ENCODE measurements at regions not wholly inside any gene's neighbourhood (a gene's known extent, or its start where the extent isn't known, plus 50 kb on each side); places are given as distances from the start of the nearest gene placed in this dataset.

- DNase-seq: no peak
Measured at GRCh38 chr5:167665841-167666375, 625.5 kb upstream of the WWC1 start.

GRCh38 chr5:167671176-167671575, 620.3 kb upstream of the WWC1 start:
- DNase-seq: no peak

- DNase-seq: no peak
Measured at GRCh38 chr5:167673942-167674341, 617.5 kb upstream of the WWC1 start.

DNA sequence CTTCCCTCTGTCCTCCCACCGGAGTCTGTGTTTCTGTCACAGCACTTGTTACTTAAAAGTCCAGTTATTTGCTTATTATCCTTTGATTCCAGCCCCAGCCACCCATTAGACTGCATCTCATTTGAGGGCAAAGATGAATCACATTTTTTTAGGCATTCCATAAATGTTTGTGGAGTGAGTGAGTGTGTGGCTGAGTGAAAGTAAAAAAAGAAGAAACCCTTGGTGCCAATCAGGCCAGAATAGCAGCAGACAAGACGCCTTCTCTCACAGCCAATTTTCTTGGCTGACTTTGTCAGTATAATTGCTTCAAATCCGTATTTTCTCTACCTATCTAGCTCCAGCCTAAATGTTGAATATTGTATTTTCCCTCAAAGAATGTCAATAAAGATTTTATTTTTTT, 613.0 kb upstream of the WWC1 start:
- no peak for DNase-seq

- no peak for DNase-seq
Measured at GRCh38 chr5:167684251-167684650, 607.2 kb upstream of the WWC1 start.

DNA sequence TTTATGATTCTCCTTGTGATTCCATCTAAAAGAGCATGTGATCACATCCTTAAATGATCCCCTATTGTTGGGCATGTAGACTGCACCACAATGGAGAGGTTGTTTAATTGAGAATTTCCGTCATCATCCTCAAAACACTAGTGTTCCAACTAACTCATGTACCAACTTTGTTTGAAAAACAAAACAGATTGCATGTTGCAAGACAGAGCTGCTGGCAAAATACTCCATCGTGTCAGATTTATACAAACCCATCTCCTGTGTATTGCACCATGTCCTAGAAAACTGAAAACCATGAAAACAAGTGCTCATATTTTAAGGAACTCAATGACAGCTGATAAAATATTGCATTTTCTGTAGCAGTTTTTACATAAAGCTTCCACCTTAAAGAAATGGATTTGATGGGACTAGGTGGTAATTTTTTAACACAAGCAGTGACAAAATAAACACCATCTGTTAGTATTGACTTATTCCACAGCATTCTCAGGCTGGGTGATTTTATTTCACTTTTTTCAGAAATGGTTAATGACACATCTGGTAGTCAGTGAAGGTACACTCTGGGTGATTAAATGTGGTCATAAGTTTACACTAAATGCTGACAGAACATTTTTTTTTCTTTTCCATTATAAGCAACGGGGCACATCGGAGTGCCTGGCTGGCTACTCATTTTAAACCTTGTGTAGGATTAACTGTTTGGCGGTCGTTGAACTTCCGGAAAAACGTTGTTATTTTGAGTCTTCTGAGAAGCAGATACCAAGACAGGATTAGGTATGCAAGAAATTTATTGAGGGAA, 602.9 kb upstream of the WWC1 start:
- no peak for DNase-seq

- DNase-seq: no peak
Measured at GRCh38 chr5:167694325-167695147, 596.9 kb upstream of the WWC1 start.

DNA sequence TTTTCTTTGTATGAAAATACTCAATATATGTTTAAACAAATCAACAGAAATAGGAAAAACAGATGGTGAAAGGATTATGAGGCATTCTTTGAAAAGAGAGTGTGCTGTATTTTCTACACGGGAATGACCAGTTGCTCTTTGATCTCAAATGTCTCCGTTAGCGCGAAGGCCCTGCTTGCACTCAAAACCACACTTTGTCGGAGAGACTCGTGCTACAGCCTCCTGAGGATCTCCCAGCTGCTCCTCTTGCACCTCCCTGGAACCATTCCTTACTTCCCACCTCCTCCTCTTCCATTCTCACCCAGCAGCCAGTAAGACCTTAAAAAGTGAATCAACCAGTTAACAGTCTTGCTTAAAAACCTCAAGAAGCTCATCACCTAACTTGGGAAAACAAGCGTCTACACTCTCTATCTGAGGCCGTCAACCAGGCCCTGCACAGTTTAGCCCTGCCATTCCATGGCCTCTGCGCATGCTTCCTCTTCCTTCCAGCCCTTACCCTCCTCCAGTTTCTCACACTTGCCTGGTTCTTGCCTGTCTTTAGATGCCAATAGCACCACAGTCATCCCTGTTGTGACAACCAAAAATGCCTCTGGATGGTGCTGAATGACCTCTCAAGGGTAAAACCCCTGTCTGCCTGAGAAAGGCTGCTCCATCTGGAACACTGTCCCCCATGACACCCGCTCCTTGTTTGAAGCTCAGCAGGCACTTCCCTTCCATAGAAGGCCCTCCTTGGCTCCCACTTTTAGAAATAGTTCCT, 594.7 kb upstream of the WWC1 start:
- no peak for DNase-seq

GRCh38 chr5:167699432-167699831, 592.0 kb upstream of the WWC1 start:
- DNase-seq: no peak

DNA sequence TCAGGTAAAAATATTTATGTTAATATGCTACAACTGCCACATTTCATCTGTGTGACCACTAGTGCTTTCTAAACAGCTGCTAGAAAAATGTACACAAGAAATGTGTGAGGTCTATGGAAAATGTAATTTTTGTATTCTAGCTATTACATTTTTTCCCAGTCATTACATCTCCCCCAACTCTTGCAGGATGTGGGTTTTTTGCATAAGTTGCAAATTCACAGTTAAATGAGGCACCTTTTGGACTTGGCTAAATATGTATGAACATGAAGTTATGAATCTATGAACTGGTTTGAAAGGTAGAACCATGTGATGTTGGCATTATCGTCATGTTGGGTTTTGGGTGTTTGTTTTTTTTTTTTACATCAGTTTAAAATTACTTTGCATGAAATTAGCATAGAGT, 590.4 kb upstream of the WWC1 start:
- DNase-seq: no peak

GRCh38 chr5:167702014-167702413, 589.4 kb upstream of the WWC1 start:
- DNase-seq: no peak

DNA sequence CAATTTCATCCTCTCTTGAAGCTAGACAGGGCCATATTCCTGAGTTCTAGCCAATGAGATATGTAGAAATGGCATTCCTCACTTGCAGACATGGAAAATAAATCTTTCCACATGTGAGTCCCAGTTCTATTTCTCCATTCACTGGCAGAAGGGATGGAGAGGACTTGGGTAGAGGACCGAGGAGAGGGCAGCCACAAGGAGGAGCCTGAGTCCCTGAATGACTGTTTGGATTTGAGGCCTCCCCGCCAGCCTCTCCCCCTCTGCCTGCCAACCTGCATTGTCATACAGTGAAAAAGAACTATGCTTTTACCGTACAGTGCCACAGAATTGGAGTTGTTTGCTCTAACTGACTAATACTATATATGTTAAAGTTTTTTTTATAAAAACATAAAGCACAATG, 583.0 kb upstream of the WWC1 start:
- DNase-seq: no peak

- DNase-seq: no peak
Measured at GRCh38 chr5:167709625-167710024, 581.8 kb upstream of the WWC1 start.

DNA sequence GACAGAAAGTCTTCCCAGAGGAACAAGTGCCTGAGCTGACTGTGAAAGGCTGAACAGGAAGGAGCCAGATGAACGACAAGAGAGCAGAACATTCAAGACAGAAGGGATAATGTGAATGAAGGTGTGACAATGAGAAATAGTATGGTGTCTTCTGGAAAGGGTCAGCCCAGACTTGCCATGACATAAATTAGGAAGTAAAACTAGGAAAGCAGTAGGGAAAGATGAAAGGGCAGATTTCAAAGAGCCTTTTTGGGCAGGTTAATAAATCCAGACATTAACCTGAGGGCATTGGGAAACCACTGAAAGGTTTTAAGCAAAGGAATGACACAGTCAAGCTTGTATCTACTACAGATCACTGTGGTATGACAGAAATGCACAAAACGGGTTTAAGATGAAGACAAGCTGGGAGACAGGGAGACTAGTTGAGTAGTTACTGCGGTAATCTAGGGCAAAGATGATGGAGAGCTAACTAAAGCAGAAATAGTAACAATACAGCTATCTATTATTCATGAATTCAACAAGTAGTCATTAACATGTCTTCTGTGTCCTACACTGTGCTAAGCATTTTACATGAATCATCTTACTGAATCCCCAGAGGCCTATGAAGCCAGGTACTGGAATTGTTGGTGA, 580.9 kb upstream of the WWC1 start:
- DNase-seq: no peak

DNA sequence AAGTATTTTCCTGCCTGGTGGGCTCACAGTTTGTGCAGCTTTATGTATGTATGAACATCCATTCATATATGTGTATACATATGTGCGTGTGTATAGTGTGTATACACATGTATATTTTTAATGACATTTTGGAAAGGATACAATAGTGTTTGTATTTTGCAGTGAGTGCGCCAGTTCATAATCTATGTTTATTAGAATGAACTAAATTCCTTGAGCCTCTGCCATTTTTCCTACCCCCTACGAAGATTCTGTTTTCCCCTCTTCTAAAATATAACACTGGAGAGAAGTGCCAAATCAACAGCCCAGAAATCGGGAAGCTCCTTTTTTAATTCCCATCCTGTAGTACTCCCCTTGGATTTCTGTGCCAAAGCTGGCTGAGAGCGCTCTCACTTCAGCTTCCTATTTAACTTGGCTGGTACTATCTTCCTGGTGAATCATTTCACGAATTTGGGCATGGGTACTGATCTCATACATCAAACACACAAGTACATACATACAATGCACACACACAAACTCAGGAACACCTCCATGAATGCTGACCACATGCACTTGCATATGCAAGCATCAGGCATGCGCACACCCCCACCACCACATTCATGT, 578.4 kb upstream of the WWC1 start:
- DNase-seq: no peak

GRCh38 chr5:167713896-167714295, 577.5 kb upstream of the WWC1 start:
- no peak for DNase-seq

DNA sequence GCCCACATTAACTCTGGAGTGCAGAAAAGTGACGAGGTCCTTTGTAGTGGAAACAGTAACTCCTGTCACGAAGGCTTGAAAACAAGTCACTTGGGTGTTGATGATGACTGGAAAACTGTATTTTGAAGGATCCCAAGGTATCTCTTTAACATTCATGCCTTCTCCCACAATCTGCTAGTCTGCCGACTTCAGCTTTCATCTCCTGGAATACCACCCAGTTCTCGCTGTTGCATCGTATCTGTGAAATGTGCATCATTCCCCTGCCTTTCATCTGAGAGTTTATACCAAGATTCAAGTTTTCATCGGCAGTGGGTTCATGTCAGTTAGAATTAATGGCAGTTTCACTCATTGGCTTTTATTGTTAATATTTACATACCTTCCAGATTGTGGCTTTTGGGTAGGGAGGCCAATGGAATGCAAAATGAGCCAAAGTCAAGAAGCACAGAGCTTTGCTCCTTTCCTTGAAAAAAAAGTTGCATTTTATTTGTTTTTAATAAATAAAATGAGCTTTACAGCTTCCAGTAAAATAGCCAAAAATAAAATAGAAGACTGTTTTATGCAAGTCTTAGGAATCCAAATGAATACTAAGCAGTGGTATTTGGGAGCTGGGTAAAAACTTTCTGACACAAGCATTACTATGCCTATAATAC, 575.2 kb upstream of the WWC1 start:
- no peak for DNase-seq

DNA sequence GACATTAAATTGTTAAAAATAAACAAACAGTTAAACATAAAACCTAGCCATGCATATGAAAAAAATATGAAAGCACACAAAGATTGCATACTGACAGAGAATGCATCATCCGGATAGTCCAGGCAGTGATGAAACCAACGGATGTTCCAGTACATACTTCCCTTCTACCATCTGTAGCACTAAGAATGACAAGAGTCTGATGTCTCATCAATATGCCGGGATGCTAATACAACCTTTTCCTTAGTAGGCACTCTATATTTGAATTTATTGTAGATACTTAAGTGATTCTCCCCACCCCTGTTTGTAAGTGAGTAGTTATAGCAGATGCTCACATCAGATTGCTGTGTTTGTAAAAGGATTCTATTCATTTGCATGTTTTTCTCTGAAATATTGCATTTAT, 571.2 kb upstream of the WWC1 start:
- no peak for DNase-seq

DNA sequence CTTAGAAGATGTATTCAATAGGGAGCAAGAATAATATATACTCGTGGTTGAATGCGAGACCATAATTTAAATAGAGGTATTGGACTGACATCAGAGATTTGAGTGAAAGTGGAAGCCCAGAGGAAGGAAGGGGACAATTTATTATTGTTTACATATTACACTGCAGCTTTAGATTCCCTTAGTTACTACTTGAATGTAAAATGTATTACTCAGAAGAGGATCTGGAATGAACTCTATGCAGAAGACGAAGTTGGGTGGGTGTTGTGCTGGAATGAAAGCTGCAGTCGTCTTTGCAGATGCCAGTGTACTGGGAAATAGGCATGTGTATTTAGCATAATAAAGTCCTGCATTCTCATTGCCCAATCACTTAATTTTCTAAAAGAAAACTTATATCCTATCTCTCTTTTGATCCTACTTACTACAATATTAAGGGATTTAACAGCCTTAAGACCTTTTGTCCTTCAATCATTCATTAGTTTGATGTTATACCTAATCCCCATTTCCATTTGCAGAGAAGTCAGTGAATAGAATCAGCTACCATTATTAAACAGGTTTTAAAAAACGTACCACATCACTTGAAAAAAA, 570.7 kb upstream of the WWC1 start:
- DNase-seq: no peak

GRCh38 chr5:167721926-167722440, 569.5 kb upstream of the WWC1 start:
- no peak for DNase-seq

GRCh38 chr5:167723254-167723871, 568.1 kb upstream of the WWC1 start:
- peak; percentile 23 to 64 for DNase-seq
